Liver (tissue), 8 donors: ENCODE measurements at regions not wholly inside any gene's neighbourhood (a gene's known extent, or its start where the extent isn't known, plus 50 kb on each side); places are given as distances from the start of the nearest gene placed in this dataset.

Experiments used
- DNase-seq: peaks from one replicate; pipeline ENCODE4 v3.0.0-alpha.2; 2017; ENCODE audit warnings: low spot score
- H3K27ac ChIP-seq, 2 donors: one replicate each; pipeline ENCODE4 v1.7.0; 2013; ENCODE audit warnings: inconsistent platforms in 2 of 2, low read length in 2 of 2, control low read depth in 1 of 2, low read depth in 1 of 2, mild to moderate bottlenecking in 1 of 2
- H3K27me3 ChIP-seq, 4 donors: one replicate each; pipeline versions ENCODE4 v1.6.1 to v1.7.0; 2013; ENCODE audit warnings: low read length in 3 of 4, inconsistent platforms in 1 of 4, mild to moderate bottlenecking in 1 of 4, moderate library complexity in 1 of 4; ENCODE audit not compliant: control insufficient read depth in 4 of 4, insufficient read depth in 4 of 4
- H3K36me3 ChIP-seq, 4 donors: one replicate each; pipeline versions ENCODE4 v1.6.1 to v1.7.0; 2013; ENCODE audit warnings: low read length in 3 of 4, mild to moderate bottlenecking in 3 of 4, low read depth in 1 of 4, moderate library complexity in 1 of 4; ENCODE audit not compliant: control insufficient read depth in 4 of 4, insufficient read depth in 3 of 4
- H3K4me1 ChIP-seq, 4 donors: one replicate each; pipeline versions ENCODE4 v1.6.1 to v1.7.0; 2013; ENCODE audit warnings: low read length in 3 of 4, mild to moderate bottlenecking in 3 of 4, moderate library complexity in 1 of 4; ENCODE audit not compliant: control insufficient read depth in 4 of 4, insufficient read depth in 4 of 4
- H3K4me3 ChIP-seq, 3 donors: one replicate each; pipeline versions ENCODE4 v1.6.1 to v1.7.0; 2013; ENCODE audit warnings: low read length in 3 of 3, control low read depth in 1 of 3, low read depth in 1 of 3, mild to moderate bottlenecking in 1 of 3
- H3K9ac ChIP-seq, 2 donors: one replicate each; pipeline ENCODE4 v1.7.0; 2013; ENCODE audit warnings: low read length in 2 of 2, mild to moderate bottlenecking in 2 of 2, moderate library complexity in 2 of 2, control low read depth in 1 of 2, low read depth in 1 of 2
- H3K9me3 ChIP-seq, 4 donors: one replicate each; pipeline versions ENCODE4 v1.6.1 to v1.7.0; 2013; ENCODE audit warnings: low read length in 3 of 4; ENCODE audit not compliant: control insufficient read depth in 4 of 4
- ATF3 ChIP-seq: IDR thresholded peaks from 2 replicates; pipeline ENCODE4 v1.6.1; 2016; ENCODE audit warnings: antibody characterized with exemption
- CTCF ChIP-seq: fragments of 150-350 bp; IDR thresholded peaks from 2 replicates; pipeline ENCODE4 v1.5.1; 2017; ENCODE audit warnings: improper control_type of control experiment, low read depth, low read length; ENCODE audit not compliant: missing input control
- EGR1 ChIP-seq, 2 donors: IDR thresholded peaks; 2 replicates each; pipeline ENCODE4 v1.6.1; 2016 to 2018; ENCODE audit warnings: antibody characterized with exemption in 2 of 2, low read depth in 2 of 2
- FOXA1 ChIP-seq: IDR thresholded peaks from 2 replicates; pipeline ENCODE4 v1.6.1; 2016; ENCODE audit warnings: antibody characterized with exemption
- FOXA2 ChIP-seq: IDR thresholded peaks from 2 replicates; pipeline ENCODE4 v1.6.1; 2016; ENCODE audit warnings: antibody characterized with exemption
- GABPA ChIP-seq, 2 donors: IDR thresholded peaks in 1 of 2; conservative IDR thresholded peaks in 1 of 2; 2 replicates each; pipeline ENCODE4 v1.6.1; 2016; ENCODE audit warnings: antibody characterized with exemption in 2 of 2, mild to moderate bottlenecking in 1 of 2, moderate library complexity in 1 of 2
- HNF4A ChIP-seq, 2 donors: conservative IDR thresholded peaks; 2 replicates each; pipeline ENCODE4 v1.6.1; 2016; ENCODE audit warnings: antibody characterized with exemption in 2 of 2, mild to moderate bottlenecking in 2 of 2
- HNF4G ChIP-seq: IDR thresholded peaks from 2 replicates; pipeline ENCODE4 v1.6.1; 2016; ENCODE audit warnings: antibody characterized with exemption
- JUND ChIP-seq, 2 donors: IDR thresholded peaks; 2 replicates each; pipeline ENCODE4 v1.6.1; 2016; ENCODE audit warnings: antibody characterized with exemption in 2 of 2
- MAX ChIP-seq: IDR thresholded peaks from 2 replicates; pipeline ENCODE4 v1.6.1; 2016; ENCODE audit warnings: antibody characterized with exemption
- NR2F2 ChIP-seq: IDR thresholded peaks from 2 replicates; pipeline ENCODE4 v1.6.1; 2016; ENCODE audit warnings: antibody characterized with exemption
- RAD21 ChIP-seq, 2 donors: IDR thresholded peaks; 2 replicates each; pipeline ENCODE4 v1.6.1; 2016; ENCODE audit warnings: antibody characterized with exemption in 2 of 2, mild to moderate bottlenecking in 2 of 2
- REST ChIP-seq: IDR thresholded peaks from 2 replicates; pipeline ENCODE4 v1.6.1; 2016; ENCODE audit warnings: antibody characterized with exemption, mild to moderate bottlenecking
- RXRA ChIP-seq, 2 donors: IDR thresholded peaks; 2 replicates each; pipeline ENCODE4 v1.6.1; 2017 to 2018; ENCODE audit warnings: antibody characterized with exemption in 2 of 2, mild to moderate bottlenecking in 1 of 2
- SP1 ChIP-seq: IDR thresholded peaks from 2 replicates; pipeline ENCODE4 v1.6.1; 2018; ENCODE audit warnings: antibody characterized with exemption, mild to moderate bottlenecking
- TAF1 ChIP-seq: conservative IDR thresholded peaks from 2 replicates; pipeline ENCODE4 v1.6.1; 2016; ENCODE audit warnings: antibody characterized with exemption, mild to moderate bottlenecking
- YY1 ChIP-seq: IDR thresholded peaks from 2 replicates; pipeline ENCODE4 v1.6.1; 2016; ENCODE audit warnings: antibody characterized with exemption, mild to moderate bottlenecking
- ZBTB33 ChIP-seq: IDR thresholded peaks from 2 replicates; pipeline ENCODE4 v1.6.1; 2016; ENCODE audit warnings: antibody characterized with exemption
- WGBS: extraction: QIAGEN DNeasy Blood & Tissue Kit; methylation state at CpG from one replicate; pipeline ENCODE4 v1.1.7; 2013; 5-methylcytosine and 5-hydroxymethylcytosine counted together
- donor health status: healthy.
- donor health status: healthy.
- donor health status: healthy.
- donor health status: healthy.
- donor health status: healthy.

- Histone ChIP-seq H3K27ac (no peak overlapping the region), H3K27me3 (no peaks in the 10 kb centered on the region), H3K9ac (no peak overlapping the region), H3K9me3 (no peaks in the 10 kb centered on the region), H3K4me3 (no peak overlapping the region), H3K4me1 (no peaks in the 10 kb centered on the region), H3K36me3 (no peaks in the 10 kb centered on the region)
- no peak for TF ChIP-seq TAF1
- TF ChIP-seq NR2F2: no peak
- TF ChIP-seq REST: no peak
- TF ChIP-seq CTCF: no peak
- TF ChIP-seq ATF3: no peak
- TF ChIP-seq RAD21 (IDR thresholded peaks at IDR 0.05): no peak
- no peak for TF ChIP-seq GABPA (IDR thresholded peaks at IDR 0.05 in 1 of 2, conservative IDR thresholded peaks at IDR 0.05 in 1 of 2)
- no peak for TF ChIP-seq EGR1 (IDR thresholded peaks at IDR 0.05; ENCODE audit: low read depth in 2 of 2)
- no peak for TF ChIP-seq SP1
- TF ChIP-seq FOXA1: no peak
- TF ChIP-seq HNF4A (conservative IDR thresholded peaks at IDR 0.05): no peak
- TF ChIP-seq MAX: no peak
- no peak for TF ChIP-seq ZBTB33
- TF ChIP-seq RXRA (IDR thresholded peaks at IDR 0.05): no peak
- TF ChIP-seq FOXA2: no peak
- no peak for TF ChIP-seq JUND (IDR thresholded peaks at IDR 0.05)
- no peak for TF ChIP-seq HNF4G
- TF ChIP-seq YY1: no peak
- no peak for DNase-seq
- whole genome bisulfite sequencing: 93% methylated on average over 29 of the region's 29 CpGs
These were observed 1129.2 kb downstream of the CDH9 start for GRCh38 chr5:25909163-25909562.

GRCh38 chr5:25905646-25906045, 1132.7 kb downstream of the CDH9 start:
- Histone ChIP-seq H3K9me3 (no peaks in the 10 kb centered on the region), H3K27ac (no peak overlapping the region), H3K36me3 (no peaks in the 10 kb centered on the region), H3K4me3 (no peak overlapping the region), H3K9ac (no peak overlapping the region), H3K27me3 (no peaks in the 10 kb centered on the region), H3K4me1 (no peaks in the 10 kb centered on the region)
- DNase-seq: no peak
- WGBS: 79% methylated on average over 2 of the region's 2 CpGs
- TF ChIP-seq ATF3 (no peak), JUND (IDR thresholded peaks at IDR 0.05) (no peak), REST (no peak), RAD21 (IDR thresholded peaks at IDR 0.05) (no peak), CTCF (no peak), HNF4A (conservative IDR thresholded peaks at IDR 0.05) (no peak), FOXA2 (no peak), NR2F2 (no peak), EGR1 (IDR thresholded peaks at IDR 0.05; ENCODE audit: low read depth in 2 of 2) (no peak)
